IPS-18a (cell line): ENCODE measurements at regions not wholly inside any gene's neighbourhood (a gene's known extent, or its start where the extent isn't known, plus 50 kb on each side); places are given as distances from the start of the nearest gene placed in this dataset.

Experiments
- H3K27ac ChIP-seq: one replicate; pipeline ENCODE4 v1.5.1; 2013; ENCODE audit warnings: low read length
- H3K27me3 ChIP-seq: one replicate; pipeline ENCODE4 v1.6.1; 2013; ENCODE audit warnings: mild to moderate bottlenecking, low read length; ENCODE audit not compliant: control insufficient read depth, insufficient read depth
- H3K36me3 ChIP-seq: one replicate; pipeline ENCODE4 v1.6.1; 2013; ENCODE audit warnings: low read depth, low read length; ENCODE audit not compliant: control insufficient read depth
- H3K4me1 ChIP-seq: one replicate; pipeline ENCODE4 v1.6.1; 2013; ENCODE audit warnings: low read depth, low read length; ENCODE audit not compliant: control insufficient read depth
- H3K4me3 ChIP-seq: one replicate; pipeline ENCODE4 v1.5.1; 2013; ENCODE audit warnings: low read length
- H3K9ac ChIP-seq: one replicate; pipeline ENCODE4 v1.6.1; 2013; ENCODE audit warnings: mild to moderate bottlenecking, low read length, moderate library complexity
- H3K9me3 ChIP-seq: one replicate; pipeline ENCODE4 v1.6.1; 2013; ENCODE audit warnings: low read depth, low read length; ENCODE audit not compliant: control insufficient read depth

DNA sequence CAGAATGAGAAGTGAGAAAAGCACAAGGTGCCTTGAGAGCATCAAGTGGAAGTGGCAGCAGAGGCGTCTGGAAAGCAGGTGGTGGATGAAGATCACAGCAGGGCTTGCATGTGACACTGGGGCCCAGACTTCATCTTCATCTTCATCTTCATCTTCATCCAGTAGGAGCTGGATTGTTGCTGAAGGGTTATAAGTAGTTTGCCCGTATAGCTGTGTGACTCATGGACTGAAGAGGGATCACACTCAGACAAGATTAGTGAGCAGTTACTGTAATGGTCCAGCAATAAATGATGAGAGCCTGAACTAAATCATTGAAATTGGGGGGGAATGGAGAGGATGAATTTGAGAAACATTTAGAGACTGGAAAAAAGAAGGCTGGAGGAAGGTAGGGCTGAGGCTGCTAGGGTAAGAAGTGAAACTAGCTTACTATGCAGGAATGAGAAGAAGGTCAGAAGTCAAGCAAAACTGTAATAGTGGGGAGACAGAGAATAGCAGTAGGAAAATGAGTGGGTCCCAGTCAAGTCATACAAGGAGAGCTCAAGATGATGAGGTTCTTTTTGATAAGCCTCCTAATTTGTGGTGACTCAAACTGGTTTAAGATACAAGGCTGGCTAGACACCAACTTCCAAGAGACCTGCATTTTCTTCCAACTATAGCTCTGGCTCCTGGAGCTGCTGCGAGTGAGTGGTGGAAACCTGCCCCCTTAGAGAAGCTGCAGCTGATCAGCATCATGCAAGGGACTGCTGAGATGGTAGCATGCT is 92.3 kb upstream of the BEND6 start:
- Histone ChIP-seq H3K9ac (no peak overlapping the region), H3K4me3 (no peak overlapping the region), H3K9me3 (no peaks in the 10 kb centered on the region), H3K27ac (no peak overlapping the region), H3K36me3 (no peaks in the 10 kb centered on the region), H3K27me3 (no peaks in the 10 kb centered on the region), H3K4me1 (peaks cover 12% of the 10 kb centered on the region)

DNA sequence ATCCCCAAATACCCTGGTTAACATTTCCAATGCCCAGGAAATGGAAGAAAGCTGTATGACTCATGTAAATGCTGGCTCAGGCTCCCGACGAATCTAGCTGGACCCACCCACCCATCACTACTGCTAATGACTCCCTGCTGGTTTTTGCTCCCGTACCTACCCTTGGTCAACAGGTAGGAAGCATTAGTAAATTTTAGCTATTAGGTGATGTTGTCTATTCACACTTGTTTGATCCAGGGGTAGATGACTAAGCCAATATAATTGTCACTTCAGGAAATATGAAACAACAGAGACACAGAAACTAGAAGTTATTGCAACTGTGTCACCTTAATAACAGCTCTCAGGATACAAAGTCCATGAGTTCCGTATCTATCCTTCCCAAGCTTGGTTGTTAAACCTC is 94.4 kb upstream of the BEND6 start:
- Histone ChIP-seq H3K4me3 (no peak overlapping the region), H3K4me1 (no peaks in the 10 kb centered on the region), H3K9ac (no peak overlapping the region), H3K27ac (no peak overlapping the region), H3K9me3 (no peaks in the 10 kb centered on the region), H3K27me3 (no peaks in the 10 kb centered on the region), H3K36me3 (no peaks in the 10 kb centered on the region)

DNA sequence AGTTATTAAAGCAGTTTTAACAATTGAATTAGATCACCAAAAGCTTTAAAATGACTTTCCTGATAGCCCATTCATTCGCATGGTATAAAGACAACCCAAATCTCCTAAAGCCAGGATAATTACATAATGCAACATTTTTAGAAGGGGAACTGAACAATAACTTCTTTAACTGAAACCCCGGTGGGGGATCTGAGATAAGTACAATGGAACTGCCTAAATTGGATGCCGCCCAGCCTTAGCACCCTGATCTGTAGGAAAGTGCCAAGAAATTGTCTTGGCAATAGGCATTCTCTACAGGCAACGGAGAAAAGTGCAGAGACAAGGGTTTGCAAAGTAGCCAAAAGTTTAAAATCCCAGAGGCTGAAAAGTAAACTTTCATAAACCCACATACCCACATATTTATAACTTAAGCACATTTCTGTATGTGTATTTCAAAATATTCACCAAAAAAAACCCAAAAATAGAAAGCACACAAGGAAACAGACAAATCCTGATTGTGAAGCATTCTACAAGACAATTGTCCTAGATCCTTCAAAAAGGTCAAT is 98.8 kb upstream of the BEND6 start:
- Histone ChIP-seq H3K27ac (no peak overlapping the region), H3K27me3 (no peaks in the 10 kb centered on the region), H3K36me3 (no peaks in the 10 kb centered on the region), H3K4me1 (peaks cover 14% of the 10 kb centered on the region), H3K9ac (no peak overlapping the region), H3K9me3 (no peaks in the 10 kb centered on the region), H3K4me3 (no peak overlapping the region)

DNA sequence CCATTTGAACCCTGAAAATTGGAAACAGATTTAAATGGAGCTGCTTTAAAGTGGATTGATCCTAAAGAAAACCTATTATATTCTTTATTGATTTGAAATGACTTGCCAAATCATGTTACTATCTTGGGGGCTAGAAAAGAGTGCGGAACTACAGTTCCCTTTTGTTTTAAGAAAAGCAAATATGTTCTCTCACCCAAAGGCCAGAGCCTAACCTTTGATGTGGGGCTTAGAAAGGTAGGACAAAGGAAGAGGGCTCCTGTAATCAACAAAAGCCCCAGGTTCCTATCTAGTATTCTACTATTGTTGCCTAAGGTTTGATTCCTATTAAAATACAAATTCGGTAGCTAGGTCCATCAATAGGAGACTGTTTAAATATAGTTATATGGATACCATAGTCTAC is 100.8 kb upstream of the BEND6 start:
- Histone ChIP-seq H3K9me3 (no peaks in the 10 kb centered on the region), H3K4me3 (no peak overlapping the region), H3K4me1 (peaks cover 31% of the 10 kb centered on the region), H3K9ac (no peak overlapping the region), H3K27ac (no peak overlapping the region), H3K36me3 (no peaks in the 10 kb centered on the region), H3K27me3 (no peaks in the 10 kb centered on the region)

DNA sequence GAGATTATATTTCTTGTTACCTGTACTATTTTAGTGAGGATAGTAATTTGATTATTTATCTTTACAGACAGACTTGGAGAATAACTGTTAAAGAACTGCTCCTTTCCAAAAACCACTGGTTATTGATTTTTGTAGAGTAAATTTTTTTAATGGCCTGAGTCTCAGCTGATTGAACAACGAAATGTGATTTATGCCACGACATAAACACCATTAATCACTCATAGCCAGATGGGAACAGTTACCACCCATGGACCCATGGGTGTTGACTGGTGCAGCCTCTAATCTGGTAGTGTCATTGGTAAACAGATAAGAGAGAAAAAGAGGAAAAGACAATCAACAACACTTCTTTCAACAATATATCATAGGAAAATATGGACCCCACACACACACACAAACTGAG is 101.4 kb upstream of the BEND6 start:
- Histone ChIP-seq H3K9me3 (no peaks in the 10 kb centered on the region), H3K27me3 (no peaks in the 10 kb centered on the region), H3K4me1 (peaks cover 31% of the 10 kb centered on the region), H3K9ac (no peak overlapping the region), H3K4me3 (no peak overlapping the region), H3K27ac (no peak overlapping the region), H3K36me3 (no peaks in the 10 kb centered on the region)

DNA sequence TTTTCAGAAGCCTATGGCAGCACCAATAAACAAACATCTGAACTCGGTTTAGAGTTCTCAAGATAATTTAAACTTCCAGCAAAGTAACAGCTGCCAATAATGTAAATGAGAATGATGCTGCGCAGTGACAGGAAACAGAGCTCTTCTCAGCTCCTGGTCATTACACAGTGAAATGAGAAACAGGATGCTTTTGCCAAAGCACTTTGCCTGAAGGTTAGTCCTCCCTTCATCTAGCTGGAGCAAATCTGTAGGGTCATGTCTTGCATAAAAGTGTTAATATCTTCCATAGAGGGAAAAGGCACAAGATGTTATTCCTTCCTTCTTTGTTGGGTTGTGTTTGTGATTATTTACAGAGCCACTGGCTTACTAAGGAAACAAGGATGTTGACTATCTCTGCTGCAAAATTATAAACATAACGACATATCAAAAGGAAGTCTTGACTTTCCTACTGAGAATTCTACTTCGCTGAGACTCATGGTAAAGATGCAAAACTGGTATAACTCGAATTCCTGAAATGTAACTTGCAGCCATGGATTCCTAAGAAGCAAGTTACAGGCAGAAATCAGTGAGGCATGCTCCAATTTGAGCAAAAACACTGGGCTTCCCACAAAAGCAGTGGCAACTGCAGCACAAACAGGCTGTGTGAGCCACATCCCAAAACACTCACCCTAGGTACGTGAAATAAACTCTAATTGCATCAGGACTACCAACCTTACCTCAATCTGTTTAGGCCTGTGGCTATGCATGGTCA is 102.5 kb upstream of the BEND6 start:
- Histone ChIP-seq H3K27me3 (no peaks in the 10 kb centered on the region), H3K4me1 (peaks cover 31% of the 10 kb centered on the region), H3K27ac (no peak overlapping the region), H3K9ac (peak overlapping the region; percentile 69), H3K36me3 (no peaks in the 10 kb centered on the region), H3K9me3 (no peaks in the 10 kb centered on the region), H3K4me3 (peak overlapping the region; percentile 95)

DNA sequence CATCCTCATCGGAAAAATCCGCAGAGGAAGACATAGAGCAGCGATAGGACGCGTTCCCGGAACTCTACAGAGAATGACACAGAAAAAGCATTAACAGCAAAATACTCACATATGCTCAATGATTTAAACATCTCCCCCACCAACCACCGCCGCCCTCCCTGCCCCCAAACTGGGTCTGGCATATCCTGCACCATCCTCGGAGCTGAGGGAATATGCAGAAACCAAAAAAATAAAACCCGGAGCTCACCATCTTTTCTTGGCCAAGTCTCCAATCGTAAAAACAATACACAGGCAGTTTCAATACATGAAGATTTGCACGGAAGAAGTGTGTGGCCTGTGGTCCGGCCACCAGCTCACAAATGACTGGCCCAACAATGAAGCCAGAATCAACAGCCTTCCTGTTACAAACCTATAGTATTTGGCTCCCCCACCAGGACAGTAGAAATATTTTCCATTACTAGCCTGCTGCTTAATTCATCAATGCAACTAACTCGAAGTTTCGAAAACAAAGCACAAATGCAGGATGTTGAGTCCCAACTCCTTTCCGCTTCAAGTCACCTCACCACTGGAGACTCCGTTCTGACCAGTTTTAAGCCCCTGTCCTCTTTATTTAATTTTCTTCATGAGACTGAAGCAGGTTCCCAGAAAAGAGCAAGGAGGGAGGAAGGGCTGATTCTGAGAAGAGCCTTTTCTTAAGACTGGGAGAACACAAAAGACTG is 103.2 kb upstream of the BEND6 start:
- no peaks in the 10 kb centered on the region for H3K36me3 ChIP-seq
- no peaks in the 10 kb centered on the region for H3K27me3 ChIP-seq
- no peaks in the 10 kb centered on the region for H3K9me3 ChIP-seq
- peak overlapping the region; percentile 69 for H3K9ac ChIP-seq
- peak overlapping the region; percentile 95 for H3K4me3 ChIP-seq
- H3K4me1 ChIP-seq = peaks cover 31% of the 10 kb centered on the region
- H3K27ac ChIP-seq = no peak overlapping the region

DNA sequence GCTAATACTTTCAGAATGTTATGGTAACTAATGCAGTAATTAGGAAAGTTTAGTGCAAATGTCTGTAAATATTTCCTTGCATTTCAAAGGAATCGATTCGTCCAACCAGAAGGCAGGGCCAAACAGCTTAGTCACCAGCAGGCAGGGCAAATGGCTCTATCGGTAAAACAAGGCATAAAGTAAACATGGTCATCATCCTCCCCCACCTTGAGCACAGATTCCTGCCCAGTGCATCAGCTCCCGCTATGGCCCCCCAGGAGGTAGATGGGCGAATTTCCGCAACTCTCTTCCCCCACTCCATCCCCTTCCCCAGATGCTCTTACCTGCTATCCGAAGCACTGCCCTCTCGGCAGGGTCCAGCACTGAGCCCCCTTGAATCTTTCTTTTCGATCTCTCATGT is 103.8 kb upstream of the BEND6 start:
- Histone ChIP-seq H3K27me3 (no peaks in the 10 kb centered on the region), H3K4me1 (peaks cover 31% of the 10 kb centered on the region), H3K27ac (no peak overlapping the region), H3K36me3 (no peaks in the 10 kb centered on the region), H3K9me3 (no peaks in the 10 kb centered on the region), H3K9ac (peak overlapping the region; percentile 69), H3K4me3 (peak overlapping the region; percentile 95)

DNA sequence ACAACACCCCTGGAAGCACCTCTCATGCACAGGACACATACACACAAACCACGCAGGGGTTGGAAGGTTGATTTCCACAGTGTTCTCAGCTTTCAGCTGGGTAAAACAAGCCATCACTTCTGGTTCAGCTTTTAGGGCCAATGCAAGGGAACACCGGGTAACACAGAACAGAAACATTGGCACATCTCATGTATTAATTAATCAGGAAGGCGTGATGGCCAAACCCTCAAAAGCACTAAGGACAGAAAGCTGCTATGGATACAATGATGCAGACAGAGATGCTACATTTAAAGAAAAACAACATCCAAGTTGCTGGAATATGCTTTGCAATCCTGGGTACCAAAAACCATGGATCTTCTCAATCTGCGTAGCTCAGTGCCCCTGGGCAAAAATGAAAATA is 104.3 kb upstream of the BEND6 start:
- H3K4me1 ChIP-seq = peaks cover 31% of the 10 kb centered on the region
- no peak overlapping the region for H3K27ac ChIP-seq

DNA sequence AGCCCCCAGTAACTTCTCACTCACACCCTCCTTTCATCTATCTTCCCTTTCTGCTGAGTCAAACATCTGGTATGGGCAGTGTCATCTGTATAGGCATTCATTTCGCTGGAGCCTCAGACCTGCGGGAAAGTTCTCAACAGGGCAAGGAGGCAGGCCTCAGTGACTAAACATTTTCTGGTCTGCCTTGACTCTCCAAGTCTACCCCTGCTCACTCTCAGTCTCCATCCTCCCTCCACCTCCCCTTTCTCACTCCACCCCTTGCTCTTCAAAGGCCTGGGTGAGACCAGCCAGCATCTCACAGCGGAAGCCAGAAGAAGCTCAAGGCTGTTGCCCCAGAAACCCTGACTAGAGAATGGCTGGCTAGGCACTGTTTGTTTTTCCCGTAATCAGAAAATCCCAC is 105.0 kb upstream of the BEND6 start:
- Histone ChIP-seq H3K9me3 (no peaks in the 10 kb centered on the region), H3K27me3 (no peaks in the 10 kb centered on the region), H3K4me3 (peak overlapping the region; percentile 95), H3K27ac (no peak overlapping the region), H3K9ac (no peak overlapping the region), H3K36me3 (no peaks in the 10 kb centered on the region), H3K4me1 (peaks cover 31% of the 10 kb centered on the region)

More for the DNA sequence above, 104.3 kb upstream of the BEND6 start:
- peak overlapping the region; percentile 69 for H3K9ac ChIP-seq
- no peaks in the 10 kb centered on the region for H3K27me3 ChIP-seq
- peak overlapping the region; percentile 95 for H3K4me3 ChIP-seq
- H3K9me3 ChIP-seq = no peaks in the 10 kb centered on the region
- no peaks in the 10 kb centered on the region for H3K36me3 ChIP-seq

DNA sequence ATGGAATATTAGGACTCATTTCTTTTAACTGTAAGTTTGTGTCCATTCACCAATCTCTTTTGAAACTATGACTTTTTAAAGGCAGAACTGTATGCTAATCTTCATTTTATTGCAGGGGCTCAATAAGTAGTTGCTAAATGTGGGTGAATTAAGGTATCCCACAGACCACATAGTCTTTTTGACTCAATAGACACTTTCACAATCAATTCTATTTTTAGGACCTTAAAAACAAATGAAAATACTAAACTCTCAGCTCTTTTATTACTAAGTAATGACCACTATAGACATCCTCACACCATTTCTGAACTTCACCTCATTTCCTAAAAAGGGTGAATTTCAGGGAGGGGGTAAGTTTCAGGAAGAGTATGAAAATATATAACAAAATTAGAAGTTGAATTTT is 106.8 kb upstream of the BEND6 start:
- Histone ChIP-seq H3K27me3 (no peaks in the 10 kb centered on the region), H3K4me3 (no peak overlapping the region), H3K4me1 (peaks cover 28% of the 10 kb centered on the region), H3K9me3 (no peaks in the 10 kb centered on the region), H3K36me3 (no peaks in the 10 kb centered on the region), H3K27ac (no peak overlapping the region), H3K9ac (no peak overlapping the region)
